ENCODE measurements at regions not wholly inside any gene's neighbourhood (a gene's known extent, or its start where the extent isn't known, plus 50 kb on each side); places are given as distances from the start of the nearest gene placed in this dataset.

- Histone ChIP-seq H3K36me3 (ENCODE audit: insufficient read depth, low read length, poor library complexity, severe bottlenecking) (no peaks in the 10 kb centered on the region), H3K4me1 (ENCODE audit: insufficient read depth, low read length, poor library complexity, severe bottlenecking) (no peaks in the 10 kb centered on the region), H3K4me3 (ENCODE audit: low read depth, low read length, poor library complexity, severe bottlenecking) (peak overlapping the region; percentile 36), H3K9me3 (ENCODE audit: low read depth, low read length, poor library complexity, severe bottlenecking) (no peaks in the 10 kb centered on the region), H3K27me3 (replicated peaks; ENCODE audit: insufficient read depth, low read depth, low read length, poor library complexity) (peaks cover 36% of the 10 kb centered on the region), H3K27ac (ENCODE audit: low read depth, low read length, poor library complexity, severe bottlenecking) (no peak overlapping the region)
- TF ChIP-seq EZH2 (IDR thresholded peaks at IDR 0.05; ENCODE audit: borderline replicate concordance, low read depth, low read length, poor library complexity, severe bottlenecking) (no peak), CTCF (conservative IDR thresholded peaks at IDR 0.05; ENCODE audit: low read depth, low read length) (no peak)
- BruUV-seq (replicated peaks) = no TSS peak
- ChIA-PET POLR2A (ENCODE audit: low non-redundant PET) (no interaction called here), CTCF (no interaction called here)
- intact Hi-C loops (cut with micrococcal nuclease; ENCODE audit: unreplicated experiment) = no loop called here
- DNase-seq (ENCODE audit: low spot score) = no peak
These were observed 126.1 kb upstream of the PRMT8 start for GRCh38 chr12:3364661-3365462.

DNA sequence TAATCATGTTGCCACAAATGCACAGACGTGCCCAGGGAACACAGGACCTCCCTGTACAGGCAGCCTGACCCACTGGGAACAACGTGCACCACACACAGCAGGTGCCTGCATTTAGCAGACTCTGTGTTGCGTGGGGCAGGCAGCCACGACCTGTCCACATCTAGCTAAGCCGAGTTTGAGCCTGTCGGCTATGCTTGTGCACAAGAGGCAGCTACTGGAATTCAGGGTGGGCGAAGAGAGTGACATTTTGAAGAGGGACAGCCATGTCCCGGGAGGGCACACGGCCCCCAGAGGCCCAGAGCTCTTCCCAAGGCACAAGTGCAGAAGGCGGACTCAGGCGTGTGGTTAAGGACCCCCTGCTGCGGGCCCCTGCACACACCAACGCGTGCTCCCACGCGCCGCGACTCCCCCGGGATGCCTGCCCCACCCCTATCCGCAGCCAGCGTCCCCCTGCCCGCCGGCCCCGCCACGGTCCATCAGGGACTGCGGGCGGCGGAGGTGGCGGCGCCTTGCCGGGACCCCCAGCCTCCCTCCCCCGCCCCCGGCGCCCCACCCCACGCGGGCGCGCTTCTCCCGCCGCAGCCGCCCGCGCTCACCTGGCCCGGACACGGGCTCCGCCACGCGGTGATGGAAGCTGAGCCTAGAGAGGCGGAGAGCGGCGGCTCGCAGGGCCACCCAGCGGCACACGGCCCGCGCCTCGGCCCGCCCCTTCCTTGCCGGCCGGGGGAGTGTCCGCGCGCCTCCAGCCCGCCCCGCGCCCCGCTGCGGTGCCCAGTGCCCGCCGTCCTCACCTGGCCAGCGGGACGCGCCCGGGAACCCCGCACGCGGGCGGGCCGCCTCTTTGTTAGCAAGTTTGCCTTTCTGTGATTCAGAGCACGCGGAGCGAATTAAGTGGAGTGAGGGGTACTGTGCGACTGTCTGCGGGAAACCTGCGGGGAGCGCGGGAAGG is 125.3 kb upstream of the PRMT8 start:
- peak overlapping the region; percentile 36 for H3K4me3 ChIP-seq (ENCODE audit: low read depth, low read length, poor library complexity, severe bottlenecking)
- no peaks in the 10 kb centered on the region for H3K9me3 ChIP-seq (ENCODE audit: low read depth, low read length, poor library complexity, severe bottlenecking)
- TF ChIP-seq CTCF (conservative IDR thresholded peaks at IDR 0.05; ENCODE audit: low read depth, low read length) (no peak), EZH2 (IDR thresholded peaks at IDR 0.05; ENCODE audit: borderline replicate concordance, low read depth, low read length, poor library complexity, severe bottlenecking) (peak; percentile 51)
- H3K27ac ChIP-seq (ENCODE audit: low read depth, low read length, poor library complexity, severe bottlenecking) = no peak overlapping the region
- peaks cover 41% of the 10 kb centered on the region for H3K27me3 ChIP-seq (replicated peaks; ENCODE audit: insufficient read depth, low read depth, low read length, poor library complexity)
- ChIA-PET POLR2A (ENCODE audit: low non-redundant PET) (no interaction called here), CTCF (no interaction called here)
- no peaks in the 10 kb centered on the region for H3K36me3 ChIP-seq (ENCODE audit: insufficient read depth, low read length, poor library complexity, severe bottlenecking)
- no peaks in the 10 kb centered on the region for H3K4me1 ChIP-seq (ENCODE audit: insufficient read depth, low read length, poor library complexity, severe bottlenecking)
- intact Hi-C loops (cut with micrococcal nuclease; ENCODE audit: unreplicated experiment) = no loop called here
- no TSS peak for BruUV-seq (replicated peaks)
- DNase-seq (ENCODE audit: low spot score) = no peak

DNA sequence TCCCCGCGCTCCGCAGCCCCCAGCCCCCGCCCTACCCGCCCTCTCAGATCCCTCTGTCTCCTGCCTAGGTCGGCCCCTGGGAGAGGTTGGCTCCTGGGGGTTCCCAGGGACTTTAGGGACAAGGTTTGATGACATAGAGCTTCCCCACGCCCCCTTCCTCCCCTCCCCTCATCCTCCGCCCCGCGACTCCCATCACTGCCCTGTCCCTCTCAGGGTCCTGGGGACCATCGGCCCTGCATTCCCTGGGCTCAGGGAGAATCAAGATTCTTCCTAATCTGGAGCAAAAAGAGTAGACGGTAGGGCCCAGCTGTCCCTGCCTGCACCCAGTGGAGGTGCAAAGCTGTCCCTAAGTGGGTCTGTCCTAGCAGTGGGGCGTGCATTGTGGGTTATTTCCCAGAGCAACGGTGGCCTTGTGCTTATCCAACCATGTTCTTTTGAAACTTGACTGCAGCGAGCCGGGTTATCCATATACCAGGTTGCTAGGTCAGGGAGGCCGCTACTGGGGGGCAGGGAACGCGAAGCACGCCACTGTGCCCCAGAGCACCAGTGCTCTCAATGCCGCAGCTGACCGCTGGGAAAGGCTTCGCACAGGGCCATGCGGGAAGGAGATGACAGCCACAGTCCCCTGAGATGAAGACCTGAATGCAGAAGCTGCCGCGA is 124.4 kb upstream of the PRMT8 start:
- intact Hi-C loops (cut with micrococcal nuclease; ENCODE audit: unreplicated experiment) = no loop called here
- POLR2A ChIA-PET (ENCODE audit: low non-redundant PET) = no interaction called here
- Histone ChIP-seq H3K4me1 (ENCODE audit: insufficient read depth, low read length, poor library complexity, severe bottlenecking) (no peaks in the 10 kb centered on the region), H3K27me3 (replicated peaks; ENCODE audit: insufficient read depth, low read depth, low read length, poor library complexity) (peaks cover 43% of the 10 kb centered on the region), H3K4me3 (ENCODE audit: low read depth, low read length, poor library complexity, severe bottlenecking) (no peak overlapping the region), H3K36me3 (ENCODE audit: insufficient read depth, low read length, poor library complexity, severe bottlenecking) (no peaks in the 10 kb centered on the region), H3K9me3 (ENCODE audit: low read depth, low read length, poor library complexity, severe bottlenecking) (no peaks in the 10 kb centered on the region), H3K27ac (ENCODE audit: low read depth, low read length, poor library complexity, severe bottlenecking) (no peak overlapping the region)
- TF ChIP-seq EZH2 (IDR thresholded peaks at IDR 0.05; ENCODE audit: borderline replicate concordance, low read depth, low read length, poor library complexity, severe bottlenecking) (no peak), CTCF (conservative IDR thresholded peaks at IDR 0.05; ENCODE audit: low read depth, low read length) (no peak)
- CTCF ChIA-PET = no interaction called here
- DNase-seq (ENCODE audit: low spot score) = no peak
- BruUV-seq (replicated peaks) = no TSS peak

Data from A673 (cell line).